ENCODE measurements at regions not wholly inside any gene's neighbourhood (a gene's known extent, or its start where the extent isn't known, plus 50 kb on each side); places are given as distances from the start of the nearest gene placed in this dataset.

- Histone ChIP-seq H2AFZ (ENCODE audit: low read depth, low read length, severe bottlenecking) (no peak overlapping the region), H3K79me2 (ENCODE audit: insufficient read depth, low read length) (no peaks in the 10 kb centered on the region), H3K9me2 (replicated peaks; ENCODE audit: insufficient read depth, low read length) (no peaks in the 10 kb centered on the region), H3K27me3 (ENCODE audit: low read length) (no peaks in the 10 kb centered on the region), H3K4me3 (ENCODE audit: insufficient read depth, low read length, poor library complexity, severe bottlenecking) (no peak overlapping the region), H3K9me3 (ENCODE audit: insufficient read depth, low read length) (no peaks in the 10 kb centered on the region), H4K20me1 (ENCODE audit: low read depth, low read length) (no peaks in the 10 kb centered on the region), H3K36me3 (ENCODE audit: low read length) (no peaks in the 10 kb centered on the region), H3F3A (ENCODE audit: insufficient read depth) (no peaks in the 10 kb centered on the region), H3K9ac (ENCODE audit: low read length) (no peak overlapping the region), H3K4me2 (ENCODE audit: low read depth, low read length, poor library complexity, severe bottlenecking) (no peak overlapping the region), H3K27ac (ENCODE audit: low read depth, low read length) (no peak overlapping the region)
- TF ChIP-seq EZH2phosphoT487 (conservative IDR thresholded peaks at IDR 0.05; ENCODE audit: low read length) = no peak
- no peak for TF ChIP-seq CTCF (IDR thresholded peaks at IDR 0.05; ENCODE audit: insufficient read depth, low read length, poor library complexity, severe bottlenecking)
Observed at GRCh38 chr2:57429831-57430230, 616.8 kb upstream of the VRK2 start.

- Histone ChIP-seq H4K20me1 (ENCODE audit: low read depth, low read length) (no peaks in the 10 kb centered on the region), H3K27ac (ENCODE audit: low read depth, low read length) (no peak overlapping the region), H3K4me3 (ENCODE audit: insufficient read depth, low read length, poor library complexity, severe bottlenecking) (no peak overlapping the region), H3K36me3 (ENCODE audit: low read length) (no peaks in the 10 kb centered on the region), H3K27me3 (ENCODE audit: low read length) (no peaks in the 10 kb centered on the region), H3F3A (ENCODE audit: insufficient read depth) (no peaks in the 10 kb centered on the region), H3K9me2 (replicated peaks; ENCODE audit: insufficient read depth, low read length) (no peaks in the 10 kb centered on the region), H2AFZ (ENCODE audit: low read depth, low read length, severe bottlenecking) (no peak overlapping the region), H3K4me2 (ENCODE audit: low read depth, low read length, poor library complexity, severe bottlenecking) (no peak overlapping the region), H3K9me3 (ENCODE audit: insufficient read depth, low read length) (no peaks in the 10 kb centered on the region), H3K79me2 (ENCODE audit: insufficient read depth, low read length) (no peaks in the 10 kb centered on the region), H3K9ac (ENCODE audit: low read length) (no peak overlapping the region)
- no peak for TF ChIP-seq CTCF (IDR thresholded peaks at IDR 0.05; ENCODE audit: insufficient read depth, low read length, poor library complexity, severe bottlenecking)
- TF ChIP-seq EZH2phosphoT487 (conservative IDR thresholded peaks at IDR 0.05; ENCODE audit: low read length) = no peak
Observed at GRCh38 chr2:57432528-57432927, 614.1 kb upstream of the VRK2 start.

GRCh38 chr2:57434441-57434840 lies 612.2 kb upstream of the VRK2 start:
- Histone ChIP-seq H3K27ac (ENCODE audit: low read depth, low read length) (no peak overlapping the region), H3K9ac (ENCODE audit: low read length) (no peak overlapping the region), H3K27me3 (ENCODE audit: low read length) (no peaks in the 10 kb centered on the region)

More at GRCh38 chr2:57434441-57434840, 612.2 kb upstream of the VRK2 start:
- Histone ChIP-seq H4K20me1 (ENCODE audit: low read depth, low read length) (no peaks in the 10 kb centered on the region), H3F3A (ENCODE audit: insufficient read depth) (no peaks in the 10 kb centered on the region), H3K9me2 (replicated peaks; ENCODE audit: insufficient read depth, low read length) (no peaks in the 10 kb centered on the region), H3K9me3 (ENCODE audit: insufficient read depth, low read length) (no peaks in the 10 kb centered on the region), H3K4me3 (ENCODE audit: insufficient read depth, low read length, poor library complexity, severe bottlenecking) (no peak overlapping the region), H3K79me2 (ENCODE audit: insufficient read depth, low read length) (no peaks in the 10 kb centered on the region), H3K36me3 (ENCODE audit: low read length) (no peaks in the 10 kb centered on the region), H3K4me2 (ENCODE audit: low read depth, low read length, poor library complexity, severe bottlenecking) (no peak overlapping the region), H2AFZ (ENCODE audit: low read depth, low read length, severe bottlenecking) (no peak overlapping the region)
- TF ChIP-seq CTCF (IDR thresholded peaks at IDR 0.05; ENCODE audit: insufficient read depth, low read length, poor library complexity, severe bottlenecking) = no peak

All from SU-DHL-6 (cell line).